Natural killer cell treated with Interleukin-12 subunit alpha and Interleukin-12 subunit beta and Interleukin-15 and Interleukin-18, amount 100 ng/mL, for 72 hours (primary cell): ENCODE measurements at regions not wholly inside any gene's neighbourhood (a gene's known extent, or its start where the extent isn't known, plus 50 kb on each side); places are given as distances from the start of the nearest gene placed in this dataset.

Experiments
- ATAC-seq, 2 donors: fragments of 150-1000 bp; cut with Tn5 transposase in 1 of 2; sonication (Bioruptor Pico), chemical (Tn5 transposase) in 1 of 2; 2 replicates each; pipeline ENCODE4 v1.10.0; 2021
- DNase-seq: peaks from one replicate; pipeline ENCODE4 v3.0.0; 2022; ENCODE audit warnings: low spot score
- H3K27ac Mint-ChIP-seq, 2 donors: 1 replicate in 1 of 2; 2 replicates in 1 of 2; pipeline ENCODE4 v1.8.0; 2022; ENCODE audit warnings: mixed read lengths in 2 of 2, mild to moderate bottlenecking in 1 of 2, moderate library complexity in 1 of 2
- H3K27me3 Mint-ChIP-seq, 2 donors: 1 replicate in 1 of 2; 2 replicates in 1 of 2; pipeline ENCODE4 v1.8.0; 2022; ENCODE audit warnings: mixed read lengths in 2 of 2
- H3K36me3 Mint-ChIP-seq: one replicate; pipeline ENCODE4 v1.8.0; 2022; ENCODE audit warnings: mixed read lengths
- H3K4me1 Mint-ChIP-seq, 2 donors: 1 replicate in 1 of 2; 2 replicates in 1 of 2; pipeline ENCODE4 v1.8.0; 2022; ENCODE audit warnings: low read depth in 2 of 2, mixed read lengths in 2 of 2, mild to moderate bottlenecking in 1 of 2
- H3K4me3 Mint-ChIP-seq: one replicate; pipeline ENCODE4 v1.8.0; 2022; ENCODE audit warnings: mixed read lengths
- H3K9me3 Mint-ChIP-seq: 2 replicates; pipeline ENCODE4 v1.8.0; 2022; ENCODE audit warnings: mixed read lengths

GRCh38 chr2:180647221-180647620, 333.2 kb upstream of the UBE2E3 start:
- ATAC-seq: no peak
- Mint-ChIP-seq H3K4me3 (no peak overlapping the region), H3K27me3 (peaks cover 0 to 10% of the 10 kb centered on the region in 2 donors), H3K4me1 (no peaks in the 10 kb centered on the region), H3K9me3 (no peaks in the 10 kb centered on the region), H3K36me3 (no peaks in the 10 kb centered on the region), H3K27ac (no peak overlapping the region)
- no peak for DNase-seq

GRCh38 chr2:180646756-180647155, 333.6 kb upstream of the UBE2E3 start:
- Mint-ChIP-seq H3K27me3 (peaks cover 0 to 10% of the 10 kb centered on the region in 2 donors), H3K36me3 (no peaks in the 10 kb centered on the region), H3K27ac (no peak overlapping the region), H3K4me1 (no peaks in the 10 kb centered on the region), H3K9me3 (no peaks in the 10 kb centered on the region), H3K4me3 (no peak overlapping the region)
- ATAC-seq: no peak
- DNase-seq: no peak

GRCh38 chr2:180644709-180645108, 335.7 kb upstream of the UBE2E3 start:
- Mint-ChIP-seq H3K27ac (no peak overlapping the region), H3K9me3 (no peaks in the 10 kb centered on the region), H3K4me1 (no peaks in the 10 kb centered on the region), H3K4me3 (no peak overlapping the region), H3K36me3 (no peaks in the 10 kb centered on the region), H3K27me3 (peaks cover 0 to 10% of the 10 kb centered on the region in 2 donors)
- no peak for ATAC-seq
- no peak for DNase-seq

- DNase-seq (no peak), ATAC-seq (no peak)
- peaks cover 3% of the 10 kb centered on the region for H3K9me3 Mint-ChIP-seq
- no peaks in the 10 kb centered on the region for H3K4me1 Mint-ChIP-seq
- H3K27me3 Mint-ChIP-seq: peaks cover 2 to 10% of the 10 kb centered on the region in 2 donors
- H3K27ac Mint-ChIP-seq: no peak overlapping the region
- H3K36me3 Mint-ChIP-seq: no peaks in the 10 kb centered on the region
- no peak overlapping the region for H3K4me3 Mint-ChIP-seq
Observed at GRCh38 chr2:180630756-180631155, 349.6 kb upstream of the UBE2E3 start.

- Mint-ChIP-seq H3K4me3 (no peak overlapping the region), H3K9me3 (peaks cover 9% of the 10 kb centered on the region), H3K27ac (no peak overlapping the region), H3K4me1 (no peaks in the 10 kb centered on the region), H3K36me3 (no peaks in the 10 kb centered on the region), H3K27me3 (peaks cover 2 to 15% of the 10 kb centered on the region in 2 donors)
- ATAC-seq (no peak), DNase-seq (no peak)
Observed at GRCh38 chr2:180625006-180625844, 355.2 kb upstream of the UBE2E3 start.

- Mint-ChIP-seq H3K9me3 (peaks cover 9% of the 10 kb centered on the region), H3K27ac (no peak overlapping the region), H3K4me1 (no peaks in the 10 kb centered on the region), H3K4me3 (no peak overlapping the region), H3K27me3 (peaks cover 2 to 9% of the 10 kb centered on the region in 2 donors), H3K36me3 (no peaks in the 10 kb centered on the region)
- DNase-seq: no peak
- ATAC-seq: no peak
Observed at GRCh38 chr2:180621941-180622918, 358.2 kb upstream of the UBE2E3 start.

- H3K36me3 Mint-ChIP-seq: no peaks in the 10 kb centered on the region
- peaks cover 0 to 13% of the 10 kb centered on the region in 2 donors for H3K27me3 Mint-ChIP-seq
- ATAC-seq (no peak), DNase-seq (no peak)
- H3K9me3 Mint-ChIP-seq: peaks cover 9% of the 10 kb centered on the region
- no peaks in the 10 kb centered on the region for H3K4me1 Mint-ChIP-seq
- no peak overlapping the region for H3K27ac Mint-ChIP-seq
- H3K4me3 Mint-ChIP-seq: no peak overlapping the region
Observed at GRCh38 chr2:180621366-180621765, 359.0 kb upstream of the UBE2E3 start.

- no peaks in the 10 kb centered on the region for H3K4me1 Mint-ChIP-seq
- H3K9me3 Mint-ChIP-seq: peaks cover 10% of the 10 kb centered on the region
- H3K36me3 Mint-ChIP-seq: no peaks in the 10 kb centered on the region
- ATAC-seq (no peak), DNase-seq (no peak)
- peaks cover 0 to 16% of the 10 kb centered on the region in 2 donors for H3K27me3 Mint-ChIP-seq
- H3K4me3 Mint-ChIP-seq: no peak overlapping the region
- no peak overlapping the region for H3K27ac Mint-ChIP-seq
Observed at GRCh38 chr2:180618570-180618969, 361.8 kb upstream of the UBE2E3 start.

- H3K9me3 Mint-ChIP-seq: peaks cover 4% of the 10 kb centered on the region
- H3K27me3 Mint-ChIP-seq: peaks cover 0 to 16% of the 10 kb centered on the region in 2 donors
- ATAC-seq (no peak), DNase-seq (no peak)
- H3K36me3 Mint-ChIP-seq: no peaks in the 10 kb centered on the region
- no peak overlapping the region for H3K27ac Mint-ChIP-seq
- no peak overlapping the region for H3K4me3 Mint-ChIP-seq
- no peaks in the 10 kb centered on the region for H3K4me1 Mint-ChIP-seq
Observed at GRCh38 chr2:180614776-180615175, 365.6 kb upstream of the UBE2E3 start.

- no peaks in the 10 kb centered on the region for H3K9me3 Mint-ChIP-seq
- H3K4me3 Mint-ChIP-seq: no peak overlapping the region
- ATAC-seq (no peak), DNase-seq (no peak)
- H3K27me3 Mint-ChIP-seq: no peaks in the 10 kb centered on the region
- H3K27ac Mint-ChIP-seq: no peak overlapping the region
- H3K4me1 Mint-ChIP-seq: no peaks in the 10 kb centered on the region
- H3K36me3 Mint-ChIP-seq: no peaks in the 10 kb centered on the region
Observed at GRCh38 chr2:180609626-180610340, 370.6 kb upstream of the UBE2E3 start.

- DNase-seq (no peak), ATAC-seq (no peak)
- Mint-ChIP-seq H3K4me1 (no peaks in the 10 kb centered on the region), H3K27me3 (no peaks in the 10 kb centered on the region), H3K4me3 (no peak overlapping the region), H3K27ac (no peak overlapping the region), H3K36me3 (no peaks in the 10 kb centered on the region), H3K9me3 (no peaks in the 10 kb centered on the region)
Observed at GRCh38 chr2:180607514-180608049, 372.8 kb upstream of the UBE2E3 start.

- no peak overlapping the region for H3K27ac Mint-ChIP-seq
- no peak for ATAC-seq
- DNase-seq: no peak
Observed at GRCh38 chr2:180604077-180604476, 376.3 kb upstream of the UBE2E3 start.

GRCh38 chr2:180601016-180601415, 379.4 kb upstream of the UBE2E3 start:
- DNase-seq (no peak), ATAC-seq (no peak)
- Mint-ChIP-seq H3K4me3 (no peak overlapping the region), H3K27ac (no peak overlapping the region), H3K9me3 (no peaks in the 10 kb centered on the region), H3K27me3 (no peaks in the 10 kb centered on the region), H3K36me3 (no peaks in the 10 kb centered on the region), H3K4me1 (no peaks in the 10 kb centered on the region)

More at GRCh38 chr2:180604077-180604476, 376.3 kb upstream of the UBE2E3 start:
- no peaks in the 10 kb centered on the region for H3K9me3 Mint-ChIP-seq
- no peaks in the 10 kb centered on the region for H3K4me1 Mint-ChIP-seq
- no peaks in the 10 kb centered on the region for H3K36me3 Mint-ChIP-seq
- H3K4me3 Mint-ChIP-seq: no peak overlapping the region
- no peaks in the 10 kb centered on the region for H3K27me3 Mint-ChIP-seq
